ENCODE measurements at regions not wholly inside any gene's neighbourhood (a gene's known extent, or its start where the extent isn't known, plus 50 kb on each side); places are given as distances from the start of the nearest gene placed in this dataset.

GRCh38 chr5:141773779-141774562, 91.9 kb upstream of the ARAP3 start:
- H3K27me3 ChIP-seq (ENCODE audit: control insufficient read depth in 3 of 3, insufficient read depth in 3 of 3, low read length in 2 of 3), result peaks cover 0 to 2% (median 2%) of the 10 kb centered on the region in 3 donors
- no peak overlapping the region for H3K4me3 ChIP-seq
- TF ChIP-seq CTCF (IDR thresholded peaks at IDR 0.05; ENCODE audit: control extremely low read depth, extremely low read depth), result no peak
- no peak overlapping the region for H3K27ac ChIP-seq (ENCODE audit: low read depth in 1 of 2, low read length in 1 of 2)
- peaks cover 0 to 2% (median 0%) of the 10 kb centered on the region in 4 donors for H3K36me3 ChIP-seq (ENCODE audit: control insufficient read depth in 4 of 4, insufficient read depth in 4 of 4, low read length in 4 of 4)
- DNase-seq (no peak), ATAC-seq (ENCODE audit: insufficient read depth, low FRiP score) (no peak)
- H3K9ac ChIP-seq (ENCODE audit: insufficient read depth in 1 of 2, low read length in 2 of 2), result no peak overlapping the region
- peaks cover 0 to 2% (median 0%) of the 10 kb centered on the region in 4 donors for H3K9me3 ChIP-seq (ENCODE audit: control insufficient read depth in 4 of 4, insufficient read depth in 3 of 4, low read length in 3 of 4)
- H3K4me1 ChIP-seq (ENCODE audit: control insufficient read depth in 5 of 5, insufficient read depth in 5 of 5, low read length in 5 of 5), result no peaks in the 10 kb centered on the region
- WGBS, 2 donors, result 68 to 72% methylated on average over 17 of the region's 17 CpGs

- H3K4me3 ChIP-seq, result no peak overlapping the region
- H3K27me3 ChIP-seq (ENCODE audit: control insufficient read depth in 3 of 3, insufficient read depth in 3 of 3, low read length in 2 of 3), result peaks cover 0 to 2% (median 2%) of the 10 kb centered on the region in 3 donors
- no peak for TF ChIP-seq CTCF (IDR thresholded peaks at IDR 0.05; ENCODE audit: control extremely low read depth, extremely low read depth)
- WGBS, 2 donors, result 70 to 74% methylated on average over 9 of the region's 9 CpGs
- H3K27ac ChIP-seq (ENCODE audit: low read depth in 1 of 2, low read length in 1 of 2), result no peak overlapping the region
- no peak overlapping the region for H3K9ac ChIP-seq (ENCODE audit: insufficient read depth in 1 of 2, low read length in 2 of 2)
- no peaks in the 10 kb centered on the region for H3K4me1 ChIP-seq (ENCODE audit: control insufficient read depth in 5 of 5, insufficient read depth in 5 of 5, low read length in 5 of 5)
- ATAC-seq (ENCODE audit: insufficient read depth, low FRiP score) (no peak), DNase-seq (no peak)
- H3K9me3 ChIP-seq (ENCODE audit: control insufficient read depth in 4 of 4, insufficient read depth in 3 of 4, low read length in 3 of 4), result no peaks in the 10 kb centered on the region
- peaks cover 0 to 2% (median 0%) of the 10 kb centered on the region in 4 donors for H3K36me3 ChIP-seq (ENCODE audit: control insufficient read depth in 4 of 4, insufficient read depth in 4 of 4, low read length in 4 of 4)
These were observed 90.3 kb upstream of the ARAP3 start for GRCh38 chr5:141772281-141772680.

GRCh38 chr5:141771562-141771961, 89.5 kb upstream of the ARAP3 start:
- 86% methylated on average over 3 of the region's 3 CpGs for WGBS, 2 donors

More at GRCh38 chr5:141771562-141771961, 89.5 kb upstream of the ARAP3 start:
- peaks cover 0 to 2% (median 2%) of the 10 kb centered on the region in 3 donors for H3K27me3 ChIP-seq (ENCODE audit: control insufficient read depth in 3 of 3, insufficient read depth in 3 of 3, low read length in 2 of 3)
- no peaks in the 10 kb centered on the region for H3K4me1 ChIP-seq (ENCODE audit: control insufficient read depth in 5 of 5, insufficient read depth in 5 of 5, low read length in 5 of 5)
- H3K4me3 ChIP-seq, result no peak overlapping the region
- no peak for TF ChIP-seq CTCF (IDR thresholded peaks at IDR 0.05; ENCODE audit: control extremely low read depth, extremely low read depth)
- H3K9me3 ChIP-seq (ENCODE audit: control insufficient read depth in 4 of 4, insufficient read depth in 3 of 4, low read length in 3 of 4), result no peaks in the 10 kb centered on the region
- H3K9ac ChIP-seq (ENCODE audit: insufficient read depth in 1 of 2, low read length in 2 of 2), result no peak overlapping the region
- peaks cover 0 to 2% (median 0%) of the 10 kb centered on the region in 4 donors for H3K36me3 ChIP-seq (ENCODE audit: control insufficient read depth in 4 of 4, insufficient read depth in 4 of 4, low read length in 4 of 4)
- ATAC-seq (ENCODE audit: insufficient read depth, low FRiP score) (no peak), DNase-seq (no peak)
- no peak overlapping the region for H3K27ac ChIP-seq (ENCODE audit: low read depth in 1 of 2, low read length in 1 of 2)
